ENCODE measurements at regions not wholly inside any gene's neighbourhood (a gene's known extent, or its start where the extent isn't known, plus 50 kb on each side); places are given as distances from the start of the nearest gene placed in this dataset. TPM values are rescaled to one million over a fixed set of nuclear protein-coding genes. Genes with fewer than 3 reads are reported as not detected.

- DNase-seq (ENCODE audit: low read depth) = no peak
Observed at GRCh38 chr3:25338158-25338725, 89.8 kb upstream of the RARB start.

DNA sequence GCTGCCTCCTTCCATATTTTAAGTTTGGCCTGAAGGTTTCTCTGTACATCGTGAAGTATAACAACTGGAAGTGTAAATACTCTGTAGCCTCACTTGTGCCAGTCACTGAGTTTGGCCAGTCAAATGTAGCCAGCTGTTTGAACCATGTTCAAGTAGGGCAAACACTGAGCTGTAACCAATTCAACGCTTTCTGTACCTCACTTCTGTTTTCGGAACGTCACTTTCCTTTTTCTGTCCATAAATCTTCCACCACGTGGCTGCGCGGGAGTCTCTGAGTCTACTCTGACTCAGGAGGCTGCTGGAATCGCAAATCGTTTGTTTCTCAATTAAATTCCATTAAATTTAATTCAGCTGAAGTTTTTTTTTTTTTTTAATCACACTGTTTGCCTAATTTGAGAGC, 88.8 kb upstream of the RARB start:
- DNase-seq (ENCODE audit: low read depth) = peak; percentile 6

GRCh38 chr3:25344670-25345069, 83.4 kb upstream of the RARB start:
- no peak for DNase-seq (ENCODE audit: low read depth)

DNA sequence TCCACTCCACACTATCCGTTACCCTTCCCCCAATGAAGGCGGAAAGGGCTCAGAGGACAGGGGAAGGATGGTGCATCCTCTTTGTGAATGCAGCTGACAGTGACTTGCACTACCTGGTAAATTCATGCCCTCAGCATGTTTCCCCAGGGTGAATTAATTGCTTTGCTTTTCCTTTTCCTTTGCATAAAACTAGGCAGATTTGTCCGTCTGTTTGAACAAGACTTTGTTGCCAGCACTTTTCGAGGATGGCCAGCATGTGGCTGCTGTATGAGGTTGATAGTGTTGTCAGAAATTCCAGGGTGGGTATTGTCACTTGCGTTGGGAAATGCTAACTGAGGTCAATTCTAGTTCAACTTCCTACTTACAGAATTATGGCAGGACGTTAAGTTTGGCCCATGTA, 79.0 kb upstream of the RARB start:
- no peak for DNase-seq (ENCODE audit: low read depth)

- DNase-seq (ENCODE audit: low read depth) = no peak
Observed at GRCh38 chr3:25349828-25350724, 78.0 kb upstream of the RARB start.

- DNase-seq (ENCODE audit: low read depth) = no peak
Observed at GRCh38 chr3:25350725-25351114, 77.3 kb upstream of the RARB start.

DNA sequence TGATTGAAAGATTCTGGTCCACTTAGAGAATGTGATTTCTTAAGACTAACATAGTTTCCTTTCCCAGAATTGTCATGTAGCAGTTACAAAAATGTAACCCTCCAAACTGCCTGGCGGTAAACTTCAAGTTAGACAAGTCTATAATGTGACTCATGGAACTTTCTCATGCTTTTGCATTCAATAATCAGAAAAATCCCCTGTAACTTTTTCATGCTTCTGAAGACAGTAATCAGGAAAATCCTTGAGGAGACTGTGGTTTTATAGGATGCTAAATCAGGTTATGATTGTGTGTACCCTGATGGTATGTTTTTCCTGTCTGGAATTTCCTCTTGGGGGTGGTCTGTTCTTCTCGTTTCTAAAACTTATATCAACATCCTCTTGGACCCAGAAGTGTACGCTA, 74.0 kb upstream of the RARB start:
- DNase-seq (ENCODE audit: low read depth) = no peak

GRCh38 chr3:25355034-25355885, 72.8 kb upstream of the RARB start:
- DNase-seq (ENCODE audit: low read depth) = no peak

GRCh38 chr3:25355998-25356397, 72.1 kb upstream of the RARB start:
- DNase-seq (ENCODE audit: low read depth) = no peak

DNA sequence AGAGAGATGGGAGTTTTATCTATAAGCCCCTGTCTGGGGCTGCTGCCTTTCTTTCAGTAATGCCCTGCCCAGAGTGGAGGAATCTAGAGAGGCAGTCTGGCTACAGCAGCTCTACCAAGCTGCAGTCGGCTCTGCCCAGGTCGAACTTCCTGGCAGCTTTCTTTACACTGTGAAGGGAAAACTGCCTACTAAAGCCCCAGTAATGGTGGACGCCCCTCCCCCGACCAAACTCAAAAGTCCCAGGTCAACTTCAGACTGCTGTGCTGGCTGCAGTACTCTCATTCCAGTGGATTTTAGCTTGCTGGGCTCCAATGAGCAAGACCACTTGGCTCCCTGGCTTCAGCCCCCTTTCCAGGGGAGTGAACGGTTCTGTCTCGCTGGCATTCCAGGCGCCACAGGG, 65.9 kb upstream of the RARB start:
- DNase-seq (ENCODE audit: low read depth) = no peak

GRCh38 chr3:25365636-25366035, 62.4 kb upstream of the RARB start:
- DNase-seq (ENCODE audit: low read depth) = no peak

GRCh38 chr3:25367025-25367424, 61.0 kb upstream of the RARB start:
- DNase-seq (ENCODE audit: low read depth) = no peak

DNA sequence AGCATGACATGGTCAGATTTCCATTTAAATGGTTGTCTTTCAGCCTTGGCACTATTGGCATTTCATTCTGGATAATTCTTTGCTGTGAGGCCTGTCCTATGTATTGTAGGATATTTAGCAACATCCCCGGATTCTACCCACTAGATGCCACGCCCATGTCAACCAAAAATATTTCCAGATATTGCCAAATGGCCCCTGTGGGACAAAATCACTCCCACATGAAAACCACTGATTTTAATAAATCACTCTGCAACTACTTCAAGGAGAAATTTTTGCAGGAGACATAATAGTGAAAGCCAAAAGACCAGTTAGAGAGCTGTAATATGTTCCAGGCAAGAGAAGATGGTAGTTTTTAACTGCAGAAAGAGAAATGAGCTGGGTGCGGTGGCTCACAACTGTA, 55.9 kb upstream of the RARB start:
- DNase-seq (ENCODE audit: low read depth) = no peak

- DNase-seq (ENCODE audit: low read depth) = no peak
Observed at GRCh38 chr3:25376340-25376739, 51.7 kb upstream of the RARB start.

- no peak for DNase-seq (ENCODE audit: low read depth)
Observed at GRCh38 chr3:25377042-25377441, 51.0 kb upstream of the RARB start.

Small RNA genes in the stretch of these regions (small RNA-seq; reads per million reads assigned to genes)
- gene RN7SL216P (not detected), gene RNA5SP125 (not detected), gene RNA5SP126 (not detected)

All from HT1080 (cell line).